GM21367 (cell line): ENCODE measurements at regions not wholly inside any gene's neighbourhood (a gene's known extent, or its start where the extent isn't known, plus 50 kb on each side); places are given as distances from the start of the nearest gene placed in this dataset.

Source experiments
- ATAC-seq: cut with Tn5 transposase; IDR thresholded peaks from one replicate; pipeline ENCODE4 v1.9.1; 2021; ENCODE audit not compliant: unreplicated experiment

GRCh38 chr5:5021436-5021835 is 118.7 kb upstream of the ADAMTS16 start:
- no peak for ATAC-seq

GRCh38 chr5:5025098-5025773 is 114.9 kb upstream of the ADAMTS16 start:
- no peak for ATAC-seq

GRCh38 chr5:5025774-5026408 is 114.2 kb upstream of the ADAMTS16 start:
- ATAC-seq: no peak

- no peak for ATAC-seq
Observed at GRCh38 chr5:5026409-5026785, 113.7 kb upstream of the ADAMTS16 start.

- ATAC-seq: no peak
Observed at GRCh38 chr5:5031665-5032064, 108.5 kb upstream of the ADAMTS16 start.

- ATAC-seq: no peak
Observed at GRCh38 chr5:5037674-5038073, 102.5 kb upstream of the ADAMTS16 start.

- ATAC-seq: no peak
Observed at GRCh38 chr5:5039918-5040317, 100.2 kb upstream of the ADAMTS16 start.

- no peak for ATAC-seq
Observed at GRCh38 chr5:5040712-5041111, 99.4 kb upstream of the ADAMTS16 start.

GRCh38 chr5:5042806-5043205 is 97.3 kb upstream of the ADAMTS16 start:
- ATAC-seq: no peak

GRCh38 chr5:5043346-5043745 is 96.8 kb upstream of the ADAMTS16 start:
- ATAC-seq: no peak

- no peak for ATAC-seq
Observed at GRCh38 chr5:5044247-5044840, 95.8 kb upstream of the ADAMTS16 start.

GRCh38 chr5:5046680-5047502 is 93.2 kb upstream of the ADAMTS16 start:
- peak; percentile 76 for ATAC-seq

- ATAC-seq: no peak
Observed at GRCh38 chr5:5050801-5051200, 89.3 kb upstream of the ADAMTS16 start.

- no peak for ATAC-seq
Observed at GRCh38 chr5:5055712-5056111, 84.4 kb upstream of the ADAMTS16 start.

GRCh38 chr5:5061836-5062235 is 78.3 kb upstream of the ADAMTS16 start:
- no peak for ATAC-seq

- no peak for ATAC-seq
Observed at GRCh38 chr5:5062525-5063302, 77.4 kb upstream of the ADAMTS16 start.

- no peak for ATAC-seq
Observed at GRCh38 chr5:5063533-5063953, 76.6 kb upstream of the ADAMTS16 start.

- ATAC-seq: no peak
Observed at GRCh38 chr5:5065472-5065871, 74.7 kb upstream of the ADAMTS16 start.

- ATAC-seq: no peak
Observed at GRCh38 chr5:5066276-5067186, 73.6 kb upstream of the ADAMTS16 start.

- ATAC-seq: no peak
Observed at GRCh38 chr5:5069851-5070250, 70.3 kb upstream of the ADAMTS16 start.
